ENCODE measurements at regions not wholly inside any gene's neighbourhood (a gene's known extent, or its start where the extent isn't known, plus 50 kb on each side); places are given as distances from the start of the nearest gene placed in this dataset.

DNA sequence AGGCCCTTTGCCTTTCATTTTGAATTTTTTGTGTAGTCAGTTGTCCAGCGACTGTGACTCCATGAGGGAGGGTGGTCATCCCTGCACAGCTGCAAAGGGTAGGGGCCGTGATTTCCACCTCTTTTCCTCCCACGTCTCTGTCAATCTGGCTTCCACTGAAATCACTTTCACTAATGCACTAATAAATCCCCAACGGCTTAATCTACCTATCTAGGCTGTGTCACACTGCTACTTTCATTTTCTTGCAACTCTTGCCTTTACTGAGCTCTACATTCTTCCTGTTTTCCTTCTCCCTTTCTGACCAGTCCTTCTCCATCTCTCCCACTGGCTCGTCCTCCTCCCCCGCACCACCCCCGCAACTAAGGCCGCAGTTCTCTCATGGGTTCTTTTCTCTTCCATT is 212.3 kb upstream of the FOXN3 start:
- TF ChIP-seq CTCF (IDR thresholded peaks at IDR 0.05; ENCODE audit: insufficient read depth, low read length) = no peak
- TF ChIP-seq GABPA (IDR thresholded peaks at IDR 0.05; ENCODE audit: low read depth) = no peak
- no peak for TF ChIP-seq POLR2AphosphoS5 (IDR thresholded peaks at IDR 0.05; ENCODE audit: low read depth)
- TF ChIP-seq, protein P1, sequence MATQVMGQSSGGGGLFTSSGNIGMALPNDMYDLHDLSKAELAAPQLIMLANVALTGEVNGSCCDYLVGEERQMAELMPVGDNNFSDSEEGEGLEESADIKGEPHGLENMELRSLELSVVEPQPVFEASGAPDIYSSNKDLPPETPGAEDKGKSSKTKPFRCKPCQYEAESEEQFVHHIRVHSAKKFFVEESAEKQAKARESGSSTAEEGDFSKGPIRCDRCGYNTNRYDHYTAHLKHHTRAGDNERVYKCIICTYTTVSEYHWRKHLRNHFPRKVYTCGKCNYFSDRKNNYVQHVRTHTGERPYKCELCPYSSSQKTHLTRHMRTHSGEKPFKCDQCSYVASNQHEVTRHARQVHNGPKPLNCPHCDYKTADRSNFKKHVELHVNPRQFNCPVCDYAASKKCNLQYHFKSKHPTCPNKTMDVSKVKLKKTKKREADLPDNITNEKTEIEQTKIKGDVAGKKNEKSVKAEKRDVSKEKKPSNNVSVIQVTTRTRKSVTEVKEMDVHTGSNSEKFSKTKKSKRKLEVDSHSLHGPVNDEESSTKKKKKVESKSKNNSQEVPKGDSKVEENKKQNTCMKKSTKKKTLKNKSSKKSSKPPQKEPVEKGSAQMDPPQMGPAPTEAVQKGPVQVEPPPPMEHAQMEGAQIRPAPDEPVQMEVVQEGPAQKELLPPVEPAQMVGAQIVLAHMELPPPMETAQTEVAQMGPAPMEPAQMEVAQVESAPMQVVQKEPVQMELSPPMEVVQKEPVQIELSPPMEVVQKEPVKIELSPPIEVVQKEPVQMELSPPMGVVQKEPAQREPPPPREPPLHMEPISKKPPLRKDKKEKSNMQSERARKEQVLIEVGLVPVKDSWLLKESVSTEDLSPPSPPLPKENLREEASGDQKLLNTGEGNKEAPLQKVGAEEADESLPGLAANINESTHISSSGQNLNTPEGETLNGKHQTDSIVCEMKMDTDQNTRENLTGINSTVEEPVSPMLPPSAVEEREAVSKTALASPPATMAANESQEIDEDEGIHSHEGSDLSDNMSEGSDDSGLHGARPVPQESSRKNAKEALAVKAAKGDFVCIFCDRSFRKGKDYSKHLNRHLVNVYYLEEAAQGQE (IDR thresholded peaks at IDR 0.05; ENCODE audit: insufficient replicate concordance, low read depth) = no peak
- TF ChIP-seq SPI1 (IDR thresholded peaks at IDR 0.05; ENCODE audit: borderline replicate concordance, low read depth) = no peak
